ENCODE measurements at regions not wholly inside any gene's neighbourhood (a gene's known extent, or its start where the extent isn't known, plus 50 kb on each side); places are given as distances from the start of the nearest gene placed in this dataset.

GRCh38 chr3:76134166-76134565 is 348.8 kb upstream of the ZNF717 start:
- no peak for DNase-seq (ENCODE audit: low spot score)
- TF ChIP-seq CTCF (IDR thresholded peaks at IDR 0.05; ENCODE audit: extremely low read depth, missing control alignments) = no peak

DNA sequence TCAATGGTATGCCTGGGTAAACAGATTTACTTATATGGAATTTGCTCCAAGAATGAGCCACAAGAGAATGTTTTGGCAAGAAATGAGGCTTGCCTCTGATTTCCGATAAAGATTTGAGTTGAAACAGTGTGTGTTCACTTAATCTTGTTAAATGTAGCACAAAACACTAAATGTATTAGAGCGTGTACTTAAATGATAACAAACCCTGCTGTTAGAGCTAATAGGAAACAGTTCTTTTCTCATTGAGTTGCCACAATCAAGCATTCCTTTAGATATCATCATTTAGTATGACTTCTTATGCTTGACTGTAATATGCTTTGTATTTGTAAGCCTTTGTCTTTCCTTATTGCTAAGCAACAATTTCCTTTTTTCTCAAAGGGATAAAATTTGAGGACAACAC is 353.6 kb upstream of the ZNF717 start:
- no peak for TF ChIP-seq CTCF (IDR thresholded peaks at IDR 0.05; ENCODE audit: extremely low read depth, missing control alignments)

GRCh38 chr3:76147846-76148245 is 362.5 kb upstream of the ZNF717 start:
- no peak for DNase-seq (ENCODE audit: low spot score)
- no peak for TF ChIP-seq CTCF (IDR thresholded peaks at IDR 0.05; ENCODE audit: extremely low read depth, missing control alignments)

More for the DNA sequence above, 353.6 kb upstream of the ZNF717 start:
- no peak for DNase-seq (ENCODE audit: low spot score)

- TF ChIP-seq CTCF (IDR thresholded peaks at IDR 0.05; ENCODE audit: extremely low read depth, missing control alignments) = no peak
- DNase-seq (ENCODE audit: low spot score) = no peak
Measured at GRCh38 chr3:76152028-76152427, 366.7 kb upstream of the ZNF717 start.

DNA sequence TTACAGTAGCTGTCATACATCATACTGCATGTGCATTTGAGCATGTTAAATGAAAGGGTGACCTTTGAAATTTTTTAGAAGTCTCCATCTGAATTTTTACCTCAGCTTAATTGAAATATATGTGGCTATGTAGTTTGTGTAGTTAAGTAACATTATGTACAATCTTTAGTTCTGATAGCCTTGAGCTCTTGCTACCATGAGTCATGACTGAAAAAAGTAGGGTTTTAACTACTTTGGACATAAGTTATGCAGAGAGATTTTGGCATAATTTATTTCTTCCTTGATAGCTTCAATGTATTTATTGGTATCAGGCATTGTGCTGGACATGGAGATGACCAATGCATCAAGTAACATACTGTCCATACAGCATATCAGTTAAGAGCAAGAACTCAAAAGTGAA is 376.5 kb upstream of the ZNF717 start:
- no peak for TF ChIP-seq CTCF (IDR thresholded peaks at IDR 0.05; ENCODE audit: extremely low read depth, missing control alignments)
- DNase-seq (ENCODE audit: low spot score) = no peak

DNA sequence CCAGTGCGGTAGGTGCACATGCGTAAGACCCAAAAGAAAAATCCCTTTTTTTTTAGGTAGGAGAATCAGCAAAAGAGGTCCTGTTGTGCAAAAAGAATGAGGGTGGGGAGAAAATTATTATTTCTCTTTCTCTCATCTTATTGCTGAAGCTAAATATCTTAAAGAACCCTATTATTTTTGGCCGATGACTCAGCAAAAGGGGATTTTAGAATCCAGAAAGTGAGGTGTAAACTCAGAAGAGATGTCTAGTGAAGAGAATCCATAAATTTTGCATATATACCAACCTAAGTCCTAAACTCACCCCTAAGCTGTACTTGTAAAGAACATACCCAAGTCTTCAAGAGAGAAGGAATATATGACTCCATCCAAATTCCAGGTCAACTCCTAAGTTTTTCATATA is 386.3 kb upstream of the ZNF717 start:
- TF ChIP-seq CTCF (IDR thresholded peaks at IDR 0.05; ENCODE audit: extremely low read depth, missing control alignments) = no peak
- no peak for DNase-seq (ENCODE audit: low spot score)

DNA sequence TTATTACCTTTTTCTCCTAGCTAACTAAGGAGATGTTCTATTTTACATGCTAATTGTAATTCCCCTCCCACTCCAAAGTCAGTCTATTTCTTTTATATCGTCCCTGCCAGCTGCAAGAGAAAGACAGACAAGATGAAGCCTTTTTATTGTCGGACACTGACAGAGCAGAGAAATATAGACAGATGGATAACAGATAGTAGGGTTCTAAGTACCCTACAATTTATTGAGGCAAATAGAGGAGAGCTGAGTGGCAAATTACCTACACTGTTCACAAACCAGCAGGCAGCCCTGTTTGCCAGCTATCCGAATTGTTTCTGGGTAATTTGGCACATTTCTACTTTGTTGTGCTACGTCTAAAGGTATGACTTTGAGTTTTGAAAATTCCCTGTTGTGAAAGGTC is 392.3 kb upstream of the ZNF717 start:
- no peak for DNase-seq (ENCODE audit: low spot score)
- no peak for TF ChIP-seq CTCF (IDR thresholded peaks at IDR 0.05; ENCODE audit: extremely low read depth, missing control alignments)

Measured in GM20000 (cell line).